SK-N-SH treated with all-trans-retinoic acid at 6 μM for 48 hours (cell line): ENCODE measurements at regions not wholly inside any gene's neighbourhood (a gene's known extent, or its start where the extent isn't known, plus 50 kb on each side); places are given as distances from the start of the nearest gene placed in this dataset.

ENCODE experiments used
- CSRNP3 ChIP-seq: fragments of 250-450 bp; sonication (Bioruptor Pico); IDR thresholded peaks from 2 replicates; pipeline ENCODE4 v1.5.1; 2021; ENCODE audit warnings: mild to moderate bottlenecking, moderate library complexity
- ESRRG ChIP-seq: fragments of 250-450 bp; sonication (Bioruptor Pico); IDR thresholded peaks from 2 replicates; pipeline ENCODE4 v1.6.1; 2021; ENCODE audit warnings: mild to moderate bottlenecking
- GLIS3 ChIP-seq: fragments of 250-450 bp; sonication (Bioruptor Pico); IDR thresholded peaks from 2 replicates; pipeline ENCODE4 v1.5.0; 2020; ENCODE audit warnings: mild to moderate bottlenecking, moderate library complexity
- RARB ChIP-seq: fragments of 250-450 bp; sonication (Bioruptor Pico); IDR thresholded peaks from 2 replicates; pipeline ENCODE4 v1.8.0; 2021; ENCODE audit warnings: mild to moderate bottlenecking, moderate library complexity
- TCF4 ChIP-seq: fragments of 250-450 bp; sonication (Bioruptor Pico); IDR thresholded peaks from 2 replicates; pipeline ENCODE4 v1.8.0; 2021; ENCODE audit warnings: mild to moderate bottlenecking, moderate library complexity, borderline replicate concordance
- ZC3H10 ChIP-seq: fragments of 250-450 bp; sonication (Bioruptor Pico); IDR thresholded peaks from 2 replicates; pipeline ENCODE4 v1.5.1; 2021; ENCODE audit warnings: mild to moderate bottlenecking, moderate library complexity
- ZFP30 ChIP-seq: fragments of 450-650 bp; formaldehyde crosslinking; IDR thresholded peaks from 2 replicates; pipeline ENCODE4 v1.5.0; 2022; ENCODE audit warnings: mild to moderate bottlenecking, moderate library complexity
- TF ChIP-seq, protein P1 (sequence below): fragments of 250-450 bp; sonication (Bioruptor Pico); IDR thresholded peaks from 2 replicates; pipeline ENCODE4 v1.8.0; 2020; ENCODE audit warnings: mild to moderate bottlenecking, moderate library complexity, borderline replicate concordance

GRCh38 chr18:25862881-25863600 lies 227.4 kb downstream of the SS18 start:
- no peak for TF ChIP-seq ZC3H10 (CRISPR knock-in tag)
- TF ChIP-seq ZFP30 (CRISPR knock-in tag): no peak
- TF ChIP-seq GLIS3 (CRISPR knock-in tag): no peak
- no peak for TF ChIP-seq RARB (CRISPR knock-in tag)
- TF ChIP-seq, protein P1, sequence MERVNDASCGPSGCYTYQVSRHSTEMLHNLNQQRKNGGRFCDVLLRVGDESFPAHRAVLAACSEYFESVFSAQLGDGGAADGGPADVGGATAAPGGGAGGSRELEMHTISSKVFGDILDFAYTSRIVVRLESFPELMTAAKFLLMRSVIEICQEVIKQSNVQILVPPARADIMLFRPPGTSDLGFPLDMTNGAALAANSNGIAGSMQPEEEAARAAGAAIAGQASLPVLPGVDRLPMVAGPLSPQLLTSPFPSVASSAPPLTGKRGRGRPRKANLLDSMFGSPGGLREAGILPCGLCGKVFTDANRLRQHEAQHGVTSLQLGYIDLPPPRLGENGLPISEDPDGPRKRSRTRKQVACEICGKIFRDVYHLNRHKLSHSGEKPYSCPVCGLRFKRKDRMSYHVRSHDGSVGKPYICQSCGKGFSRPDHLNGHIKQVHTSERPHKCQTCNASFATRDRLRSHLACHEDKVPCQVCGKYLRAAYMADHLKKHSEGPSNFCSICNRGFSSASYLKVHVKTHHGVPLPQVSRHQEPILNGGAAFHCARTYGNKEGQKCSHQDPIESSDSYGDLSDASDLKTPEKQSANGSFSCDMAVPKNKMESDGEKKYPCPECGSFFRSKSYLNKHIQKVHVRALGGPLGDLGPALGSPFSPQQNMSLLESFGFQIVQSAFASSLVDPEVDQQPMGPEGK (CRISPR knock-in tag): no peak
- TF ChIP-seq TCF4 (CRISPR knock-in tag): no peak
- no peak for TF ChIP-seq ESRRG (CRISPR knock-in tag)
- TF ChIP-seq CSRNP3 (CRISPR knock-in tag): no peak
